GM23338 (cell line): ENCODE measurements at regions not wholly inside any gene's neighbourhood (a gene's known extent, or its start where the extent isn't known, plus 50 kb on each side); places are given as distances from the start of the nearest gene placed in this dataset.

ENCODE experiments used
- ATAC-seq: fragments of 200-7000 bp; cut with Tn5 transposase; 3 replicates; pipeline ENCODE4 v1.9.1; 2020
- DNase-seq: peaks from one replicate; pipeline ENCODE4 v3.0.0-alpha.2; 2015; ENCODE audit warnings: low spot score
- H2AFZ ChIP-seq: fragments of 200-600 bp; sonication (generic); 2 replicates; pipeline ENCODE4 v1.8.0; 2016; ENCODE audit warnings: antibody characterized with exemption, mild to moderate bottlenecking, moderate library complexity
- H3F3A ChIP-seq: fragments of 200-600 bp; sonication (generic); replicated peaks from 2 replicates; pipeline ENCODE4 v1.8.0; 2017; ENCODE audit warnings: antibody characterized with exemption, mixed run types, low read depth
- H3K27ac ChIP-seq: fragments of 200-600 bp; sonication (generic); 2 replicates; pipeline ENCODE4 v1.6.1; 2016; ENCODE audit warnings: low read depth
- H3K27me3 ChIP-seq: fragments of 200-600 bp; sonication (generic); 2 replicates; pipeline ENCODE4 v1.8.0; 2016; ENCODE audit warnings: mild to moderate bottlenecking, mixed run types, moderate library complexity; ENCODE audit not compliant: insufficient read depth
- H3K36me3 ChIP-seq: fragments of 200-600 bp; sonication (generic); 2 replicates; pipeline ENCODE4 v1.8.0; 2016; ENCODE audit warnings: mild to moderate bottlenecking; ENCODE audit not compliant: insufficient read depth
- H3K4me1 ChIP-seq: fragments of 200-600 bp; sonication (generic); 2 replicates; pipeline ENCODE4 v1.8.0; 2016; ENCODE audit warnings: mild to moderate bottlenecking, moderate library complexity; ENCODE audit not compliant: insufficient read depth
- H3K4me2 ChIP-seq: fragments of 200-600 bp; sonication (generic); 2 replicates; pipeline ENCODE4 v1.7.1; 2017; ENCODE audit warnings: mixed run types
- H3K4me3 ChIP-seq: fragments of 200-600 bp; sonication (generic); 2 replicates; pipeline ENCODE4 v1.6.1; 2016; ENCODE audit warnings: mixed run types
- H3K79me2 ChIP-seq: fragments of 200-600 bp; sonication (generic); replicated peaks from 2 replicates; pipeline ENCODE4 v1.8.0; 2017; ENCODE audit warnings: mild to moderate bottlenecking; ENCODE audit not compliant: insufficient read depth
- H3K9me2 ChIP-seq: fragments of 200-600 bp; sonication (generic); 2 replicates; pipeline ENCODE4 v1.8.0; 2017; ENCODE audit not compliant: insufficient read depth
- H4K20me1 ChIP-seq: fragments of 200-600 bp; sonication (generic); replicated peaks from 2 replicates; pipeline ENCODE4 v1.8.0; 2017; ENCODE audit warnings: mild to moderate bottlenecking; ENCODE audit not compliant: insufficient read depth
- H3K27ac Mint-ChIP-seq: 2 replicates; pipeline ENCODE4 v1.8.0; 2020; ENCODE audit warnings: inconsistent platforms, mild to moderate bottlenecking, moderate library complexity, mixed read lengths
- H3K27me3 Mint-ChIP-seq: 3 replicates; pipeline ENCODE4 v1.8.0; 2022; ENCODE audit warnings: low read depth, mild to moderate bottlenecking, moderate library complexity, mixed read lengths, inconsistent platforms; ENCODE audit not compliant: insufficient read depth, poor library complexity
- H3K36me3 Mint-ChIP-seq: 3 replicates; pipeline ENCODE4 v1.8.0; 2021; ENCODE audit warnings: low read depth, mild to moderate bottlenecking, inconsistent platforms, moderate library complexity, mixed read lengths
- H3K4me1 Mint-ChIP-seq: 3 replicates; pipeline ENCODE4 v1.8.0; 2020; ENCODE audit warnings: mild to moderate bottlenecking, inconsistent platforms, mixed read lengths
- H3K4me3 Mint-ChIP-seq: 3 replicates; pipeline ENCODE4 v1.8.0; 2021; ENCODE audit warnings: moderate library complexity, mild to moderate bottlenecking, inconsistent platforms, mixed read lengths
- H3K9me3 Mint-ChIP-seq: 3 replicates; pipeline ENCODE4 v1.8.0; 2020; ENCODE audit warnings: moderate library complexity, mild to moderate bottlenecking, inconsistent platforms, mixed read lengths
- CREB1 ChIP-seq: fragments of 250-450 bp; sonication (Bioruptor Pico); IDR thresholded peaks from 2 replicates; pipeline ENCODE4 v1.5.0; 2020; ENCODE audit warnings: low read depth, mild to moderate bottlenecking, moderate library complexity
- ETS1 ChIP-seq: IDR thresholded peaks from 2 replicates; pipeline ENCODE4 v1.6.1; 2016; ENCODE audit warnings: antibody characterized with exemption
- EZH2phosphoT487 ChIP-seq: fragments of 200-600 bp; sonication (generic); IDR thresholded peaks from one replicate; pipeline ENCODE4 v1.8.1; 2018; ENCODE audit warnings: antibody characterized with exemption; ENCODE audit not compliant: unreplicated experiment
- STAT1 ChIP-seq: IDR thresholded peaks from one replicate; pipeline ENCODE4 v1.6.1; 2016; ENCODE audit warnings: antibody characterized with exemption; ENCODE audit not compliant: unreplicated experiment
- ZNF331 ChIP-seq: fragments of 250-450 bp; sonication (Bioruptor Pico); IDR thresholded peaks from 2 replicates; pipeline ENCODE4 v1.5.0; 2020; ENCODE audit warnings: low read depth, mild to moderate bottlenecking, moderate library complexity
- ZNF462 ChIP-seq: fragments of 250-450 bp; sonication (Bioruptor Pico); IDR thresholded peaks from 2 replicates; pipeline ENCODE4 v1.5.0; 2020; ENCODE audit warnings: mild to moderate bottlenecking, moderate library complexity
- TF ChIP-seq, protein P1 (sequence below), 2 experiments: fragments of 200-600 bp in 1 of 2; sonication (generic) in 1 of 2; conservative IDR thresholded peaks; 2 replicates each; pipeline versions ENCODE4 v1.5.1 to v1.6.1; 2016 to 2017; ENCODE audit warnings: antibody characterized with exemption in 2 of 2, low read depth in 2 of 2, mild to moderate bottlenecking in 2 of 2, moderate library complexity in 1 of 2

DNA sequence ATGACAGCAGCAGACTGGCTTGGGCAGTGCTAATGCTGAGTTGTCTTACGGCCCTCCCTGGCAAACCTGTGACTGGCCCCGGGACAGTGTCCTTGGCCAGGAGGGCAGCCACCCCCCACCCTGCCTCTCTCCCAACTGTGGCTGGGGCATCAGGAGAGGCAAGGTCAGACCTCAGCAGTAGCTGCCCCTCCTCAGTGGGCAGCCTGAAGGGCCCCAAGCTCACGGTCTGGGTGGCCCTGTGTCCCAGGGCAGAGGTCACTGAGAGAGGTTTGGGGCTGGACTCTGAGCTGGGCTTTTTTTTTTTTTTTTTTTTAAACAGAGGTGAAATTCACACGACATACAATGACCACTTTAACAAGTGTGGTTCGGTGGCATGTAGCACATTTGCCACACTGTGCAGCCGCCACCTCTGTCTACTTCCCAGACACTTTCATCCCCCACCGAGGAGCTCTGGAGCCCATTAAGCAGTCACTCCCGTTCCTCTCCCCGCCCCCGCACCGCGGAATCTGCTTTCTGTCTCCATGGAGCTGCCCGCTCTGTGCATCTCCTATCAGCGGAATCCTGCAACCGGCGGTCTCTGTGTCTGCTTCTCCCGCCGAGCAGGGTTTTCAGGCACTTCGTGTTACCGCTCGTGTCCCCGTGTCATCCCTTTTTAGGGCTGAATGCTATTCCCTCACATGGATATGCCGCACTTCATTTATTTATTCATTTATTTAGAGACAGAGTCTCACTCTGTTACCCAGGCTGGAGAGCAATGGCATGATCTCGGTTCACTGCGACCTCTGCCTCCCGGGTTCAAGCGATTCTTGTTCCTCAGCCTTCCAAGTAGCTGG, 67.9 kb upstream of the GATA5 start (continued):
- TF ChIP-seq ZNF462 (CRISPR knock-in tag): no peak
- no peak for TF ChIP-seq EZH2phosphoT487
- no peak for TF ChIP-seq ETS1

DNA sequence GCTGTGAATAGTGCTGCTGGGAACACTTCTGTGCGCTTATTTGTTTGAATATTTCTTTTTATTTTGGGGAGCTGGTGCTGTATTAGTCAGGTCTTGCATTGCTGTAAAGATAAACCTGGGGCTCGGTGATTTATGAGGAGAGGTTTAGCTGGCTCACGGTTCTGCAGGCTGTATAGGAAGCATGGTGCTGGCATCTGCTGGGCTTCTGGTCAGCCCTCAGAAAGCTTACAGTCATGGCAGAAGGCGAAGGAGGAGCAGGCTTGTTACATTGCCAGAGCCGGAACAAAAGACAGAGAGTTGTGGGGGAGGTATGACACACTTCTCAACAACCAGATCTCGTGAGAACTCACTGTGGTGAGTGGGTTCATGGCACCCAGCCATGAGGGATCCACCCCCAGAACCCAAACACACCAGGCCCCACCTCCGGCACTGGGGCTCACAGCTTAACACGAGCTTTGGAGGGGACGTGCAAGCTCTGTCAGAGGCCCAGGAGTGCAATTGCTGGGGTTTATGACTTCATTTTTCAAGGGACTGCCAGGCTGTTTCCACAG, 68.8 kb upstream of the GATA5 start:
- H3K4me1 ChIP-seq: no peaks in the 10 kb centered on the region
- no peaks in the 10 kb centered on the region for H3K9me2 ChIP-seq
- H3K4me3 ChIP-seq: no peak overlapping the region
- DNase-seq: no peak
- no peaks in the 10 kb centered on the region for H3K27me3 ChIP-seq
- H3K4me1 Mint-ChIP-seq: 0 out of 3 replicates have a peak, but pooled peaks cover 2% of the 10 kb centered on the region
- H3K36me3 ChIP-seq: no peaks in the 10 kb centered on the region
- H3K9me3 Mint-ChIP-seq: peaks cover 7% of the 10 kb centered on the region; the same call in 2 of the 3 replicates
- H3K4me3 Mint-ChIP-seq: no peak overlapping the region
- H3K27ac ChIP-seq: no peak overlapping the region
- no peaks in the 10 kb centered on the region for H3K79me2 ChIP-seq
- H3F3A ChIP-seq: no peaks in the 10 kb centered on the region
- no peak overlapping the region for H3K4me2 ChIP-seq
- no peak overlapping the region for H2AFZ ChIP-seq
- no peaks in the 10 kb centered on the region for H4K20me1 ChIP-seq
- H3K36me3 Mint-ChIP-seq: 0 out of 3 replicates have a peak, but pooled peaks cover 3% of the 10 kb centered on the region
- ATAC-seq: no peak
- no peak overlapping the region for H3K27ac Mint-ChIP-seq
- peaks cover 12% of the 10 kb centered on the region for H3K27me3 Mint-ChIP-seq
- no peak for TF ChIP-seq CREB1 (CRISPR knock-in tag)
- no peak for TF ChIP-seq ETS1
- no peak for TF ChIP-seq STAT1
- TF ChIP-seq, protein P1, sequence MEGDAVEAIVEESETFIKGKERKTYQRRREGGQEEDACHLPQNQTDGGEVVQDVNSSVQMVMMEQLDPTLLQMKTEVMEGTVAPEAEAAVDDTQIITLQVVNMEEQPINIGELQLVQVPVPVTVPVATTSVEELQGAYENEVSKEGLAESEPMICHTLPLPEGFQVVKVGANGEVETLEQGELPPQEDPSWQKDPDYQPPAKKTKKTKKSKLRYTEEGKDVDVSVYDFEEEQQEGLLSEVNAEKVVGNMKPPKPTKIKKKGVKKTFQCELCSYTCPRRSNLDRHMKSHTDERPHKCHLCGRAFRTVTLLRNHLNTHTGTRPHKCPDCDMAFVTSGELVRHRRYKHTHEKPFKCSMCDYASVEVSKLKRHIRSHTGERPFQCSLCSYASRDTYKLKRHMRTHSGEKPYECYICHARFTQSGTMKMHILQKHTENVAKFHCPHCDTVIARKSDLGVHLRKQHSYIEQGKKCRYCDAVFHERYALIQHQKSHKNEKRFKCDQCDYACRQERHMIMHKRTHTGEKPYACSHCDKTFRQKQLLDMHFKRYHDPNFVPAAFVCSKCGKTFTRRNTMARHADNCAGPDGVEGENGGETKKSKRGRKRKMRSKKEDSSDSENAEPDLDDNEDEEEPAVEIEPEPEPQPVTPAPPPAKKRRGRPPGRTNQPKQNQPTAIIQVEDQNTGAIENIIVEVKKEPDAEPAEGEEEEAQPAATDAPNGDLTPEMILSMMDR (conservative IDR thresholded peaks at IDR 0.05; ENCODE audit: low read depth in 2 of 2): no peak
- TF ChIP-seq ZNF331: no peak
